ENCODE measurements at regions not wholly inside any gene's neighbourhood (a gene's known extent, or its start where the extent isn't known, plus 50 kb on each side); places are given as distances from the start of the nearest gene placed in this dataset.

DNA sequence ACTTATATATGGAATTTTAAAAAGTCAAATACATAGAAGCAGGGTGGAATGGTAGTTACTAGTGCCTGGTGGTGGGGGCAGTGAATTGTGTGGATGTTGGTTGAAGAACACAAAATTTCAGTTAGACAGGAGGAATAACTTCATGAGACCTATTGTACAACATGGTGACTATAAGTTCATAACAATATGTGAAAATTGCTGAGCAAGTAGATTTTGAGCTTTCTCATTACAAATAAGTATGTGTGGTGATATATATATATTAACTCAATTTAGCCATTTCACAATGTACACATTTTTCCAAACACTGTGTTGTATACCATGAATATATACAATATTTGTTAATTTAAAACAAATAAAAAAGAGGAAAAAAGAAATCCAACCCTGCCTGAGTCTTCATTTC lies 641.1 kb downstream of the DIAPH3 start:
- no peak for DNase-seq

DNA sequence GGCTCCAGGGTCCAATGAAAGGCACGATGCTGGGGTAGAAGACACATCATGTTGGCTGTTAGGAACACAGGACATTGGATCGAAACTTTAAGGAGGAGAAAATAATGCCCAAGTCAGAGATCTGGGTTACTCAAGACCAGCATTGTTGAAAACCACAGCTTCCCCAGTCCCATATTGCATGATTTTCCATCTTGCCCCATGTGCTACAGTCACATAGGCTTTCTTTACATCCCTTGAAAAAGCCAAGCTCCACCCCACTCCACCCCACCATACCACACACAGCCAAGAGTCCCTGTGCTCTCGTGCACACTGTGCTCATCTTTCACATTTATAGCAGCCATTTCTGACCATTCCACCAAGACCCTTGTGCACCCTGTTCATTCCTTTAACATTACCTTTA lies 636.2 kb downstream of the DIAPH3 start:
- no peak for DNase-seq

DNA sequence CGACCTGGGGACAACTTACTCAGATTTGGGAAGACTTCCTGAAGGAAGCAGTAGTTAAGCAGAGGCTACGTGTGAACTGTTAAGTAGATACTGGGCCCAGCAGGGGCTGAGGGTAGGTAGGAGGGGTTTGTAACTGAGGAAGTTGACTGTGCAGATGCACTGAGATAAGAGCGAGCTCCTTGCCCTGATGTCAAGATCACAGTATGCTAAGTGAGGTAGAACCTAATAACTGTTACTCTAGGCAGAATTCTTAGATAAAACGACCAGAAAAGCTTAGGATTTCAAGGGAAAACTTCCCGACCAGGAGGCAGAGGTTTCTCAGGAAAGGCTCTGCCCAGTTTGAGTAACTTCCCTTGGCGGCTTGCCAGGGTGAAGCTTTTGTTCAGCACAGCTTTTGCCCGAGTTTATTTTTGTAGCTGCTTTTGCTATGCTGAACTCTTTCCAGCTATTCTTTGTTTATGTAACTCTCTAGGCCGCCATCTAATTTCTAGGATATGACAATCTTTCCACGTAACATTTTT lies 632.1 kb downstream of the DIAPH3 start:
- no peak for DNase-seq

DNA sequence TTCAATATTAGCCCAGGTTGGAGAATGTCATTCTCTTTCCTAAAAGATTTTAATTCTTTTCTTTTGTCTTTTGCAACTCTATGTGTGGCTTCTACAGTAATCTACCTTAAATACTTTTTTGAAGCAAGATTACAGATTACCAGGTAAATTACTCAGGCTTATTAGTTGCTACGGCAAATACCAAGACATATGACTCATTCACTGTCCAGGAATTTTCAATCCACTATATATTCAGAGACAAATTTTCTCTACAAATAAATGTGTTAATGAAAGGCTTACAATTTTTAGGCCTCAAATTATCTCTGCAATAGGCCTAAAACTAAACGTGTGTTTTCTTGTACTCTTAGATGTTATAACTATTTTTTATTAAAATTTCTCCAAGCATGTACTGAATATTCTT lies 631.3 kb downstream of the DIAPH3 start:
- no peak for DNase-seq

DNA sequence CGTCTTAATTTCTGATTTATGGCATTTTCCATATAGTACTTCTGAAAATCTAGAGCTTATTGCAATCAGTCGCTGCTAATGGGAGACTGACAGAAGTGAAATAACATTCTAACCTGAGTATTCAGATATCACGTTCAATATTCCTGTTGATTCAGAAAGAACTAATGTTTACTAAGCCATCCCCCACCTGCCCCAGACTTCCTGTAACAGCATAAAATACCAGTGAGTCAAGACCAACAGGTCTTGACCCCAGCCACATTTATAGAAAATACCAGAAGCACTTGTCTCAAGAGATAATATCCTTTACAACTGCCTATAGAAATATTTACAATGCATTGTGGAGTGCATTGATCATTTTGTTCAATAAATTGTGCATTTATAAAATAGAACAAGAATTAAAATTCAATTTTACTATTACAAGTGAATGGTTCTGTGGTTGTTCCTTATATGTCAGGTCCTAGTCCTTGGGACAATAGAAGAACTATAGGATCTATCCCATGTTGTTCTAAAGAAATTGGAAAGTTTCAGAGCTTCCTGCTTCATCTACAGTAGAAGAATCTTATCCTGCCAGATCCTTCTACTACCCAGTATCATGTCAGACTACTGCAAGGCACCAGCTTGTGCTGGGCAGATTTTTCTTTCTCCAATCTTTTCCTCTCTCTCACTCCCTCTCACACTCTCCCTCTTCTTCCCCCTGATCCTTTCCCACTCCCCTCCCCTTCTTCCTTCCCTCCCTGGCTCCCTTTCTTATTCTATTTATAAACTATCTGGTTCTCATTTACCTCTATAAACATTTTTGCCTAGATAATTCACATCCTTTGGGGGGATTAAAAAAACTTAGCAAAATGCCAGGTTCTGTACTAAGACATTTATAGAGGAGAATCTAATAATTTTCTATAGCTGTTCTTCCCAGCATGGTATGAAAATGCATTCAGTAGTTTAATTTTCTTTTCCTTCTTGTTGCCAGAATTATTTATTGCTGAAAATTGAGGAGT lies 629.9 kb downstream of the DIAPH3 start:
- no peak for DNase-seq

DNA sequence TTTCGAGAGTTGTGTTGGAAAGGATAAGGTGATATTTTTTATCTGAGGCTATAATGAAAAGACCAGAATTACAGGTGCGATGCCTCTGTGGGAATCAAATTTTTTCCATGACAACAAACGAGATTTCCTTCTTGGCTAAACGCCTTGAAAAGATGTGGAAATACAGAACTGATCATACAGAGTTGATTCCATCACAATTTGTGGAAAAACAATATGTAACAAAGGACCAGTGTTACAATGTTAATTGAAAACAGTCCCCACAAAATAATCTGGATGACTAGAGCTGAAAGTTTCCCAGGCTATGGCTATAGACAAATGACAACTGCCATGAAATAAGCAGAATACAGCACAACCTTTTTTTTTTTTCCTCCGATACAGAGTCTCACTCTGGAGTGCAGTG lies 628.9 kb downstream of the DIAPH3 start:
- no peak for DNase-seq

DNA sequence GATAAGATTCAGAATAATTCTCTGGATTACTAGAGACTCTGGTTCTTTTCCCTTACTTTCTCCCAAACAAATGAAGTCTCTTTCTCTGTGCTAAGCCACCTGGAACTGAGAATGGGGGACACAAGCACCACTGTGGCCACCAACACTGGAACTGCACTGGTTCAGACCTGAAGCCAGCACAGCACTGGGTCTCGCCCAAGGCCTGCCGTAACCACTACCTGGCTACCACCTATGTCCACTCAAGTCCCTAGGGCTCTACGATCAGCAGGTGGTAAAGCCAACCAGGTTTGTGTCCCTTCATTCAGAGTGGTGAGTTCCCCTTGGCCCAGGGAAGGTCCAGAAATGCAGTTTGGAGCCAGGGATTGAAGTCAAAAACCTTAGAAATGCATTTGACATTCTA lies 626.2 kb downstream of the DIAPH3 start:
- DNase-seq = no peak

DNA sequence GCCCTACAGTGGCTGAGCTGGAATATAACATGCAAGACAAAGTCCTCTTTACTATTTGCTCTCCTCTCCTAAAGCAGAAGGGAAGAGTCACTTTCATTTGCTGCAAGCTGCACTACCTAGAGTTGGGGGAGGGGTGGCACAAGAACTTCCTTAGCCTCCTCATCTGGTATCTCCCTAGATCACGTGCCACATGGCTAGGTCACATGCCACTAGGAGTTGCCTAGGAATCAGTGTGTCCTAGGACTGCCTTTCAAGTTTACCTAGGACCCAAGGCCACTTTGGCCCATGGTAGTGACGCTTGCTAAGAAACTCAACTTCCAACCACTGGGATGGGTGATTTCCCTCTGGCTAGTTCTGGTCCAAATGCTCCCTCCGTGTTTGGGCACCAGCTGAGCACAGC lies 625.2 kb downstream of the DIAPH3 start:
- DNase-seq = no peak

DNA sequence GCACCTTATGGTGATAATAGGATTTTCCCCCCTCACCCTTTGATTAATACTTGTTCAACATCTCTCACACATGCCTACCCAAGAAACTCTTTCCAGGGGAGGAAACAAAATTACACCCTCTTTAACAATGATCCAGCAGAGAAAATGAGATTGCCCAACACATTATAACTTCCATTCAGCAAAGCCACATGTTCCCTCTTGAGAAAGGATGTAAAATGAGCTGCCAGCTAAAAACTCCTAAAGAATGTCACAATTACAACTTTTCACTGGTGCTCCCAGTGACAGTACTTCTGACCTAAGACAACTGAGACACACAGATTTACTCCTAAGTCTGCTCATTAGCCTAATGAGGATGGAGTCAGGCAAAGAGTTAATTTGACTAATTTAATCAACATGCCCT lies 621.4 kb downstream of the DIAPH3 start:
- DNase-seq = no peak

DNA sequence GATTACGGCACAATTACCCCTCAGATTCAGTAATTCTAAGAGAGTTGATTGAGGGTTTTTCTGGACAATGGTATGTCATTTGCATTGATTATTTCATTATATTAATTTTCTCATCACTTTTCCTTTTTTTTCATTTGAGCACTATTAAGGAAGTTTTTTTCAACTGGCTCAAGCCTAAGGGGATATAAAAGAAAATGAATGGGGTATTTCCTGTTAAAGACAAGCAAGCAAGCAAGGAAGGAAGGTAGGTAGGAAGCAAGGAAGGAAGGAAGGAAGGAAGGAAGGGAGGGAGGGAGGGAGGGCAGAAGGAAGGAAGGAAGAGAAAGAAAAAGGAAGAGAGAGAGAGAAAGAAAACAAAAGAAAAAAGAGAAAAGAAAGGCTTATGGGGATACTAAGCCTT lies 620.3 kb downstream of the DIAPH3 start:
- DNase-seq = no peak

DNA sequence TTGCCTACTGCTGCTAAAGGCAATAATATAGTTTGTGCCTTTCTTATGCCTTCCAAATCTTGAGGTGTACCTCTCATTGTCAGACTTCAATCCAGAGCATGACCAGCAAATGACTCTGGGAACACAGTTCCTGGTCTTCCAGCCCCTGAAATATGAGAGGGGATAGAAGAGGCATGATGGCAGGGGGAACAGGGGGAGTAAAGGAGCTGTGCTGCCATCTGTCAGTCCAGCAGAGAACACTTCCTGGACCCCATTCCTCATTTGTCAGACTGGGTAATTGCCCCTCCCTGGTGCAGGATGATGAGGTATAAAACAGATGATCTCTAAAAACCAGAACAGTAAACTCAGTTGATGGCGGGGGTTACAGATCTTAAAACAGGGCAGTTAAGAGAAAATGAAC lies 618.7 kb downstream of the DIAPH3 start:
- DNase-seq = no peak

DNA sequence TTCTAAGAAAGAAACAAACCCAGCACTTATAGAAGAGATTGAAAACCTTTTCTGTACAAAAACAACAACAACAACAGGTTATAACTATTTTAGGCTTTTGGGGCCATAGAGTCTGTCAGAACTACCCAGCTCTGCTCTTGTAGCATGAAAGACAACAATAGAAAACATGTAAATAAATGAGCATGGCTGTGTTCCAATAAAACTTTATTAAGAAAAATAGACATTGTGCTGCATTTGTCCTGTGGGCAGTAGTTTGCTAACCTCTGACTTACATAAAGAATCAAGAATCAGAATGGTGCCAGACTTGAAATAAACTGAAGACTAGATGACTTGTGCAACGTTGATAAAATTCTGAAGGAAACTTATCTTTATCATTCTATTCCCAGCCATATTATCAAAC lies 617.5 kb downstream of the DIAPH3 start:
- DNase-seq = no peak

DNA sequence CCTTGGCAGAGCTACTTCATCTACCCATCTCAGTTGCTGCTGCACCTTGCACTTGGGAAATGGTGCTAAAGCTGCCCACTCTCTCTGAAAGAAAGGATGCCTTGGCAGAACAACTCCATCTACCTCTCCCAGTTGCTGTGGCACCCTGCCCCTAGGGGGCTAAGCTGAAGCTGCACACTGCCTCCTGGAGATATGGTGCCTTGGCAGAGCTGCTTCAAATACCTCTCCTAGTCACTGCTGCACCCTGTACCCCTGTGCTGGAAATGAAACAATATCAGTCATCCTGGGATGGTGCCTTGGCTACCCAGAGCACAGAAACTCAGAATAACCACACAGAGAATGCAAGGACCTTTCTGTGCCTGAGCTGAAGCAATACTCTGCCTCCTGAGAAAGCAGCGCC lies 615.8 kb downstream of the DIAPH3 start:
- no peak for DNase-seq

DNA sequence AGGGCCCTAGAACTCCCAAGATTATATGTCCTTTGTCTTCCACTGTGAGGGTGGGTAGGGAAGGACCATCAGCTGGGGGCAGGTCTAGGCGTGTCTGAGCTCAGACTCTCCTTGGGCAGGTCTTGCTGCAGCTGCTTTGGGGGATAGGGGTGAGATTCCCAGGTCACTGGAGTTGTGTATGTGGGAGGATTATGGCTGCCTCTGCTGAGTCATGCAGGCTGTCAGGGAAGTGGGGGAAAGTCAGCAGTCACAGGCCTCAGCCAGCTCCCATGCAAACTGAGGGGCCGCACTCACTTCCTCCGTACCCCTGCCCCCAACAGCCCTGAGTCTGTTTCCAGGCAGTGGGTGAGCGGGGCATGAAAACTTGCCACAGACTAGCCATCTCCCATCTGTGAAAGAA lies 600.8 kb downstream of the DIAPH3 start:
- no peak for DNase-seq

DNA sequence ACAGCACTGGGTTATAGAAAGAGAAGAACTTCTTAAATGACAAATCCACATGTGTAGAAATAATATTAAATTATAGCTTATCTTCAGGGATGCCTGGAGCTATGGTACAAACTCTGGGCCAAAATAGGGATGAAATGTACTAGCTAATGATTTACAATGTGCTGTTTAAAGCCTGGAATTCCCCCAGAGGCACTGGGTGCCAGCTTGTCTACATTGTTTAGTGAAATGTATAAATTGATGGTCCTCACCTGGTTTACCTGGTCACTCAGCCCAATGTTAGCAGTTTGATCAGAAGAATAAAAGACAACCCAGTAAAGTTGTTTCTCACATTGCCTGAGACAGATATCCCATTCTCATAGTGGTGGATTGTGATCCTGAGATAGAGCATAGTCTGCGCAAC lies 597.2 kb downstream of the DIAPH3 start:
- DNase-seq = no peak

DNA sequence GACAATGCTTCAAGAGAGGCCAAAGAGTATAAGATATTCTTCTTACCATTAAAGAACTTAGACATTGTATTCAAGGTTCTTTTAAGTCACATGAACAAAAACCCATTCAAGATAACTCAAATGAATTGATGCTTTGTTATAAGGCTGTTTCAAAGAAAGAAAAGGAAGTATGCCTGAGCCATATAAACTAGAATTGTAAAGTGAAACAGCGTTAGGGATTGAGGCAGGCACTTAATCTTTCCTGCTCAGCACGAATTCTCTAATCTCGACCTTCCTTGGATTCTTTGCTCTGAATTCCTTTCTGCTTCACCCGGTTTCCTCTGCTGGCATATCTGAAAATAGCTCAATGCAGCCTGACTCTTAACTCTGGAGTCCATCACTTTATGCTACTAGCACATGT lies 595.4 kb downstream of the DIAPH3 start:
- no peak for DNase-seq

DNA sequence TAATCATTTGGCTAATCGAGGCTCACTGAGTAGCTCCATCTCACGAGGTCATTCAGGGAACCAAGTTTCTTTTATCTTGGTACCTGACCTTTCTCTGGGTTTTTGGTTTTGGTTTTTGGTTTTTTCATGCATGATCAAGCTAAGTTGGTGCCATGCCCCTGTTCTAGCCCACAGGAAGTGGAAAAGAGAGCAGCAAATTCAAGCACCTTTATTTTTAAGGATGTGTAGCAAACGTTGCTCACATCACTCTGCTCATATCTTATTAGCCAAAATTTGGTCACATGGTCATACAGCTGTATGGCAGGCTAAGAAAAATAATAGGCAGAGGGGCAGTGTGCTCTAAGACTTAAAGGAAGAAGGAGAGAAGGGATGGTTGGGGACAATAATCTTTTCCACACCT lies 593.5 kb downstream of the DIAPH3 start:
- no peak for DNase-seq

DNA sequence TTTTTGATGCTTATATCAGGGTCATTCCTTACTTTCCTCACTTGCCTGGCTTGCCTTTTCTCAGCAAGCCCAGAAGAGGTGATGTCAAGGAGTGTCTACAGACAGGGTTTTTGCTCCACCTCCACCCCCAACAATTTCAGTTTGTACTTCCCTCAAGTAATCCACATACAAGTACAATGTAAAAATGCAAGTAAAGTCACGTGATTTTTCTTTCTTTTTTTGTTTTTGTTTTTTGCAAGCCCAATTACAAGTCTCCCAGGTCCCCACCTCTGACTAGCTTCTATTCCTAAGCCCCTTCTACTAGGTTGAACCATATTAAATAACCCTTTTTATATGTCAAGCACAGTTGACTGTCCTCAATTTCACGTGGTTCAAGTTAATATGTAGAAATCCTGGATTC lies 579.6 kb downstream of the DIAPH3 start:
- no peak for DNase-seq

DNA sequence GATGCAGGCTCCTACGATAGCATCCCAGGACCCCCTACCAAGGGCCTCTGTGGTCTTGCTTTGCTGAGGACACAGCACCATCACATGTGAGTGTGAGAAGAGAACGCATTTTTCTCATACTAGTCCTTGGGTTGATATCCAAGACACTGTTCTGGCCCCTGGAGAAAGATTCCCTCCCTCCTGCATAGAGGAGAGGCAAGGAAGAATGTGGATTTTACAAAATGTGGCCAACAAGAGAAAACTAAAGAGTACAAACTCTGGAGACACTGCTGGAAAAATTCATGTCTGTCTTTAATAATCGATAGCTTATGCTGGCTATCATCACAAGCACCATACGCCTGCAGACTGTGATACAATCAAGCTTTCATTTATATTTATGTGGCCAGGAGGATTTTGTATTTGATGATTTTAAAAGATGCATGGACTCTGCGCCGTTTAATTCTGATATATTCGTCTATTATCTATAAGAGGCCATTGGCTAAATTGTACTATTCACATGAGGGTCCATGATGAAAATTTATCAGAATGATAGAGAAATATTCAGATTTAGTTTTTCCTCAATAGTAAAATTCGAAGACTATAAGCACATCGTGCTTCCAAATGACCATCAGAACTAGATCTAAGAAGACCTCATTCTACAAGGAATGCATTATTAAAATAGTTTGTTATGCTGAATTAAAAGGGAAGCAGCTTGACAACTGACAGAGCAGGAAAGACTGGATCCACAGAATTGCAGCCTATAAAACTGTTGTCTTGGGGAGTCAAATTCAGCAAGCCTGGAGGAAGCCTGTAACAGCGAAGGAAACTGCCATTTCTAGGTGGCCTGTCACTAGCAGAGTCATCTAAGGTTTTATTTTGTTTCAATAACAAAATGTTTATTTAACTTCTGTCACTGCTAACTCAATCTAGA lies 578.7 kb downstream of the DIAPH3 start:
- no peak for DNase-seq

DNA sequence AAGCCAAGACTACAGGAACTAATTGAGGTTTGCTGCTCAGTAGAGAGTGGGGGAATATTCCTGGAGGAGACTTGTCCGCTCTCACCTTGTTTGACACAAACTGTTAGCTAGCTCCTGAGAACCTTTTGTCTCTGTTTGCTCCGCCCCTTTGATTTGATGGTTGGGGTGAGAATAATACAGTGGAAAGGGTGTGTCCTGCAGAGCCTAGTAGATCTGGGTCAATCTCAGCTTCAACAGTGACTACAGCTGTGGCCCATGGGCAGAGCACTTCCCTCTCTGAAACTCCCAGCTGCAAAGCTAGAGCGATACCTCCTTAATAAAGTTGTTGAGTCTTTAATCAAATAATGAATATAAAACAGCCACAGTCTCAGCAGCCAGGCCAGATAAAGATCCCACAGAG lies 576.7 kb downstream of the DIAPH3 start:
- no peak for DNase-seq

DNA sequence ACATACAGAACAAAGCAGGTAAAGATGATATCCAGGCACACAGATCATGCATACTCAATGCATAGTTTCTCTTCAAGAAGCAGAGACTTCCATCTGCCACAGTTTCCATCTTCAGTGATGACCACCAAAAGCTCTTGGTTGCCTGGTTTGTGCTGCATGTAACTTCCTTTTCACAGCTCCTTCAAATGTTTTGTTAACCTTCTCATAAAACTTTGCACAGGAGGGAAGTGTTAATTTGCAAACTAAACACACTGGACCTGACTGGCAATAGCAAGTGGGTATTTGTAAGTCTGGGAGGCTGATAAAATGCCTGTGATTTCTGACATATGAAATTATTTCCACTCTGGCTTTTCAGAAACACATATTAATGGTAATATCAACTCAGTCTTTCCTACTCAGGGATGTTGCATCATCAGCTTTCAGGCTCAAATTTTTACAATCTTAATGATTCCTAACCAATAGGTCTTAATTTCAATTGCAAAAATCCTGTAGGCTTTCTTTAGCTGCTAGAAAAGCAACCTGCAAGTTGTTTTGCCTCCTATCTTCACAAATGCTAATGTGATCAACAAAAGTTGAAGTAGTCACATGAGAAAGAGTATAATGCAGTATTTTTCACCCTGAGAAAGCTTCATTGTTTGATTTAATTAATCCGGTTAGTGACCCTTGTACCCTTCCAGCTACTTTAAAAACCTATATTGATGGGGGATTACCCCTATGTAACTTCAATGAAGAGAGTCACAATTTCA lies 575.6 kb downstream of the DIAPH3 start:
- no peak for DNase-seq

DNA sequence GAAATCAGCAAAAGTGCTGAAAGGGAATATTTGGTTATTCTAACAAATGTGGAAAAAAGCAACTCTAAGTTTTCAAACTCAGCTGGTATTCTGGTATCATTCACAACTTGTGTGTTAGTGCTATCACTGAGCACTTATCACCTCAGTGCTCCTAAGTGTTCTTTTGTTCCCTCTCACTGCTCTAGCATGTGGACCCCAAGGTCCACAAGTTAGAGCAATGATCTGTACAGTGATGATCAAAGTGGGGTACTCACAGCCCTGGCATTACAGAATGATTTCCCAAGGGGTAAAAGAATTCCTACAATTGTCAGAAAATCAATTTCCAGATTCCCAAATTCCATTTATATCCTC lies 575.0 kb downstream of the DIAPH3 start:
- DNase-seq = no peak

DNA sequence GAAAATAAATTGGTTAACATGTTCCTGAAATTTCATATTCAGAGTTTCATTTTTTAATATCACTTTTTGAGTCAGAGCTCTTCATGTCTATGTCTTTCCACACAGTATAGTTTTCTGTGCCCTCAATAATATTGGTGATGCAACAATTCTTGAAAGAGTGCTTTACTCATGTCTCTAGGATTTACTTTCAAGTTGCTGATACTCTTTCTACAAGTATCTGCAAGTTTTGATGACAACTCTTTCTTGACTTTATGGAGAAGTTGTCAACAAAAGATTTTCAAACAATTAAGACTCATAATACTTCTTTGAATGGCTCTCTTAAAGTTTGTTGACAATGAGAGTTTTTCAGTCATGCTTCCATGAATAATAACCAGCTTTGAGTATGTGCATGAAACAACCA lies 561.7 kb downstream of the DIAPH3 start:
- DNase-seq = no peak

Measured in activated CD4-positive, CD25-positive, alpha-beta regulatory T cell (primary cell).